Stimulated activated naive B cell treated with anti-CD40 and anti-IgM and Interleukin-4, amounts not matched to agents 10 μg/mL and 1 μg/mL and 100 μg/mL, for 72 hours (primary cell): ENCODE measurements at regions not wholly inside any gene's neighbourhood (a gene's known extent, or its start where the extent isn't known, plus 50 kb on each side); places are given as distances from the start of the nearest gene placed in this dataset.

ENCODE experiments used
- ATAC-seq, 2 donors: fragments of 150-1000 bp; cut with Tn5 transposase; replicated peaks; 2 replicates each; pipeline ENCODE4 v1.10.0; 2021; ENCODE audit warnings: moderate library complexity in 1 of 2
- DNase-seq: peaks from one replicate; pipeline ENCODE4 v3.0.0; 2021
- H3K27ac Mint-ChIP-seq: one replicate; pipeline ENCODE4 v1.8.0; 2022; ENCODE audit warnings: mild to moderate bottlenecking, mixed read lengths
- H3K27me3 Mint-ChIP-seq, 2 donors: one replicate each; pipeline ENCODE4 v1.8.0; 2022; ENCODE audit warnings: mixed read lengths in 2 of 2
- H3K36me3 Mint-ChIP-seq, 2 donors: one replicate each; pipeline ENCODE4 v1.8.0; 2022; ENCODE audit warnings: mixed read lengths in 2 of 2, mild to moderate bottlenecking in 1 of 2
- H3K4me1 Mint-ChIP-seq, 2 donors: one replicate each; pipeline ENCODE4 v1.8.0; 2022; ENCODE audit warnings: mixed read lengths in 2 of 2, mild to moderate bottlenecking in 1 of 2
- H3K4me3 Mint-ChIP-seq, 2 donors: one replicate each; pipeline ENCODE4 v1.8.0; 2022; ENCODE audit warnings: mild to moderate bottlenecking in 2 of 2, mixed read lengths in 2 of 2, moderate library complexity in 1 of 2
- H3K9me3 Mint-ChIP-seq, 2 donors: one replicate each; pipeline ENCODE4 v1.8.0; 2022; ENCODE audit warnings: mixed read lengths in 2 of 2, mild to moderate bottlenecking in 1 of 2

DNA sequence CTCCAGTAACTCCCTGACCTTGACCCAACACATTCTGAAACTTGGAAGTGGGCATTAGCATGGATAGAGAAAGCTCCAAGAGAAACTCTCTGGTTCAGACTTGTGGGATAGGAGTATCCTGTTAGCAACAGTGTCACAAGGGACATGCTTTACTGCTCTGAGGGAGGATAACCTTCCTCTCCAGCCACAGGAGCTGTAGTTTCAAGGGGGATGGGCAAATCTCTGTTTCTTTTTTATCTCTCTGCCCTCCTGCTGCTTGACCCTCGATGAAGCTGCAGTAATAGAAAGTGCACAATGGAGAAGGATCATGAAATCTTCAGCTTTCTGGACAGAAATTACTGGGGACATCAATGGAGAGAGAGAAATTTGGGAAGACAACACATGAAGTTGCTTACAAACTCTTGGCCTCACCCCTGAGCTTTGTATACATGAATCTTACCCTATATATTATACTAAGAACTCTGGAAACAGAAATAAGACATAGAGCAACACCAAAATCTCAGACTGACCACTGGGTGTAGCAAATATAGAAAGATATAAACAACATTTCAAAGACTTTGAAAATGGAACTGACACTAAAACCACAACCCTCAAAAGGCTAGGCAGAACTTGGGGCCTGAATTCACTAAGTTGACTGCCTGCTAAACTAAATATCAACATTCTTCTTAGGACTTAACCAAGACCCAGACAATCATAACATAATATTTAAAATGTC, 471.0 kb upstream of the MEF2C start:
- no peak overlapping the region for H3K4me3 Mint-ChIP-seq
- H3K27me3 Mint-ChIP-seq = no peaks in the 10 kb centered on the region
- no peak overlapping the region for H3K27ac Mint-ChIP-seq
- H3K36me3 Mint-ChIP-seq = peaks cover 0 to 19% of the 10 kb centered on the region in 2 donors
- peaks cover 16 to 27% of the 10 kb centered on the region in 2 donors for H3K4me1 Mint-ChIP-seq
- DNase-seq (no peak), ATAC-seq (no peak)
- peaks cover 0 to 5% of the 10 kb centered on the region in 2 donors for H3K9me3 Mint-ChIP-seq

DNA sequence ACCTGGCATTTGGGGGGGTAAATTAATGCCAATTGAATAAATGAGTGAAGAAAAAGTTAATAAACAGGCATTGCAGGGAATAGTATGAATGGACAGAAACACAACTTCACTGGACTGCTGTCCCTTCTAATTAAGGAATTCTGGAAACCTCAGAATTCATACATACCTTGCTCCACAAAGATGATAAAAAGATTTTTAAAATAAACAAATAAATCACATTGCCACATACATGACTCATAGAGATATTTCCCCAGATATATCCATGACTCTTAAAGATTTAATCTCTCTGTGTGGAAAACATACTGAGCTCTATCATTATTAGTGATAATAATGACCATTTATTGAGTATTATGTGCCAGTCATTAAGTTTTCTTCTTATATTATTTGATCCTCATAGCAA, 469.0 kb upstream of the MEF2C start:
- ATAC-seq (no peak), DNase-seq (no peak)
- peaks cover 0 to 7% of the 10 kb centered on the region in 2 donors for H3K9me3 Mint-ChIP-seq
- peaks cover 4 to 24% of the 10 kb centered on the region in 2 donors for H3K36me3 Mint-ChIP-seq
- no peak overlapping the region for H3K27ac Mint-ChIP-seq
- no peak overlapping the region for H3K4me3 Mint-ChIP-seq
- H3K27me3 Mint-ChIP-seq = no peaks in the 10 kb centered on the region
- H3K4me1 Mint-ChIP-seq = peaks cover 16 to 23% of the 10 kb centered on the region in 2 donors

DNA sequence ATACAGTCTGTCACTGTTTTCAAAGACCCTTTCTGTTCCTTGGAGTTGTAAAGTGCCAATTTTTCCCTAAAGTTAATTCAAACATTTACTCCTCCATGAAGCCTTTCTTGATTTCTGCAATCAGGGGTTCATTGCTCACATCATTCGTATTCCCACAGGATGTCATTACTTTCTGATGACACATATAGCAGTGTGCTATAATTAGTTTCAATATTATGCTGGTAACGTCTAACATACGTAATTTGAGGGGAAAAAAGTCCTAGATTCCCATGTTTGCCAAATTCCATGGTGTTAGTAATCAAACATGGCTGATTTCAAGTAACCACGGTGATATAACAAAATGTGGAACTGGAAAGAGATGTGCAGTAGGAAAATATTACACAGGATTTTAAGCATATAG, 468.2 kb upstream of the MEF2C start:
- DNase-seq (no peak), ATAC-seq (no peak)
- Mint-ChIP-seq H3K4me1 (peaks cover 19 to 29% of the 10 kb centered on the region in 2 donors), H3K9me3 (peaks cover 3 to 5% of the 10 kb centered on the region in 2 donors), H3K27ac (peak overlapping the region; percentile 14), H3K36me3 (peaks cover 4 to 26% of the 10 kb centered on the region in 2 donors), H3K4me3 (no peak overlapping the region), H3K27me3 (no peaks in the 10 kb centered on the region)

DNA sequence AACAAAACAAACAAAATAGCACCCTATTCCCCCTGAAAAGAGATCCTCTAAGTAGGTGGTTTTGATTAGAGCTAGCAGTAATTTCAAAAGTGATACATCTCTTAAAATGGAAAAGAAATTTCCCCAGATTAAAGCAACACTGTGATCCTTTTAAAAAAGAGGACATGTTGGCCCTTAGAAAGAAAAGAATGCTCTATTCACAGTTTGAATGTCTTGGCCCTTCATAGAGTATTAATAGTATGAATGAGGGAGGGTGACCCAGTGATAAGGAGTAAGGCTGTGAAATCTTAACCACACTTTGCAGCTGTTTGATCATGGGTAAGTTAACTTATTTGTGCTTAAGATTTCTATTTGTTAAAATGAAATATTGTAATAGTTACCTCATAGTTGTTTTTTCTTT, 467.7 kb upstream of the MEF2C start:
- DNase-seq = no peak
- Mint-ChIP-seq H3K27ac (no peak overlapping the region), H3K27me3 (no peaks in the 10 kb centered on the region), H3K4me1 (peaks cover 19 to 32% of the 10 kb centered on the region in 2 donors), H3K4me3 (no peak overlapping the region), H3K9me3 (peaks cover 3 to 6% of the 10 kb centered on the region in 2 donors), H3K36me3 (peaks cover 6 to 29% of the 10 kb centered on the region in 2 donors)
- peak in 1 of 2 donors; percentile 50 for ATAC-seq

DNA sequence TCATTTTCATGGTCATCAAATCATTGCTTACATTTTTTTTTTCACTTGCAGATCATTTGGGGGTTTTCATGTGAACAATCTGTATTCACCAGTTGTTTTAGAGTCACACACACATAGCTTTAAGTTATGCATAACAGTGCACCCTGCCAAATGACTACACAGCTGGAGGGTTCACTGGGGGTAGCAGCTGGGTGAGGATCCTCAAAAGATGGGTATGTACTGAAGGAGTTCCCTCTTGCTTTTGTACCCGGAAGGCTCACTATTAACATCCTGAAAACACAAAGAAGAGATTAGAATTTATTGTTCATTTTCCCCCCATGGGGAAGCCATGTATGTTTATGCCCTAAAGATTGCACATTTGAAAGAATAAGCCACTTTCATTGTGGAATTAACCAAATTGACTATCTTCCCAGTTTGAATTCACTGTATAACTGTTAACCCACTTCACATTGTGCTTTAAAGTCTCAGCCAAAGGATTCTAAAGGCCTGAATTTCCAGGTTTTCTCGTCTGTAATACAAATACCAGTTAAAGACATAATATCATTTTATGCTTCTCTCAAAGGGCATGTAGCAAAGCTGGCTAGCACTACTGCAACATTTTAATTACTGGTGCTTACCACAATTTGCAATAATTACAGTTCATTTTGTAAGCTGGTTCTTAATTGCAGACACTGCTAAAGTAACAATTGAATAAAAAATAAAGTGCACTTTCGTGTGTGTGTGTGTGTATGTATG, 466.4 kb upstream of the MEF2C start:
- Mint-ChIP-seq H3K36me3 (peaks cover 6 to 28% of the 10 kb centered on the region in 2 donors), H3K9me3 (peaks cover 7 to 8% of the 10 kb centered on the region in 2 donors), H3K27ac (no peak overlapping the region), H3K4me1 (peaks cover 22 to 38% of the 10 kb centered on the region in 2 donors), H3K4me3 (no peak overlapping the region), H3K27me3 (no peaks in the 10 kb centered on the region)
- ATAC-seq = no peak
- DNase-seq = no peak

DNA sequence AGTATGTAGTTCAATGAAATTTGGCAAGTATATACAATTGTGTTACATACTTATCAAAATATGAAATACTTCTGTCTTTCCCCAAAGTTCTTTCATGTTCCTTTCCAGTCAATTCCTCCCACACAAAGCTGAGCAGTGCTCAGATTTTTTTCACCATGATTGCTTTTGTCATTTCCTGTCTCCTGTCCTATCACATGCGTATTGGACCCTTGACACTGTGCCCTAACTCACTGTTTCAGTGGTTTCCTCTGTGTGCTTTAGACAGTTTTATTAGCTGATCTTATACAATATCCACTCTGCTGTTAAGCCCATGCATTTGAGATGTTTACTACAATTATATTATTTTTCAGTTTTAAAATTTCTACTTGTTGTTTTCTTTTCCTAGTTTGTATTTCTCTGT, 463.6 kb upstream of the MEF2C start:
- Mint-ChIP-seq H3K9me3 (peaks cover 6 to 7% of the 10 kb centered on the region in 2 donors), H3K4me1 (peaks cover 32 to 50% of the 10 kb centered on the region in 2 donors), H3K27me3 (no peaks in the 10 kb centered on the region), H3K36me3 (peaks cover 6 to 24% of the 10 kb centered on the region in 2 donors), H3K4me3 (no peak overlapping the region), H3K27ac (no peak overlapping the region)
- no peak for ATAC-seq
- DNase-seq = no peak

DNA sequence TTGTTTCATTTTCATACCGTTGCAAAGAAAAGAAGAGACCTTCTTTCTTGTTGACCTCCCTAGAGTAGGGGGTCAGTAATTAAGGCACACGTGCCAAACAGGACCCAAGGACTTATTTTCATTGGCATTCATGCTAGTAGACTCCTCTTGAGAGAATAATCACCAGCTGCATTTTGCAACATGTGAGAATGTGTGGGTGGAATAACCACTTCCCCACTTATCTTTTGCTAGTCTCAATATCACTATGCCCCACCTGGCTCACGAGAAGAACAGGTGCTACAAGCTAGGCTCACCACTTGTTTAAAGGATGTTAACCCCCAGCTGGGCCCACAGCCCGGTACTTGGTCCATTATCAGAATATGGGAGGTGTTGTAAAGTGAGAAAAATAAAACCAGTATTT, 460.7 kb upstream of the MEF2C start:
- peaks cover 4 to 7% of the 10 kb centered on the region in 2 donors for H3K9me3 Mint-ChIP-seq
- ATAC-seq (peak; percentile 92 to 93), DNase-seq (peak; percentile 72)
- no peaks in the 10 kb centered on the region for H3K27me3 Mint-ChIP-seq
- H3K36me3 Mint-ChIP-seq = peaks cover 6 to 20% of the 10 kb centered on the region in 2 donors
- H3K4me1 Mint-ChIP-seq = peaks cover 24 to 39% of the 10 kb centered on the region in 2 donors
- H3K27ac Mint-ChIP-seq = peak overlapping the region; percentile 81
- H3K4me3 Mint-ChIP-seq = peak overlapping the region; percentile 47 to 72

DNA sequence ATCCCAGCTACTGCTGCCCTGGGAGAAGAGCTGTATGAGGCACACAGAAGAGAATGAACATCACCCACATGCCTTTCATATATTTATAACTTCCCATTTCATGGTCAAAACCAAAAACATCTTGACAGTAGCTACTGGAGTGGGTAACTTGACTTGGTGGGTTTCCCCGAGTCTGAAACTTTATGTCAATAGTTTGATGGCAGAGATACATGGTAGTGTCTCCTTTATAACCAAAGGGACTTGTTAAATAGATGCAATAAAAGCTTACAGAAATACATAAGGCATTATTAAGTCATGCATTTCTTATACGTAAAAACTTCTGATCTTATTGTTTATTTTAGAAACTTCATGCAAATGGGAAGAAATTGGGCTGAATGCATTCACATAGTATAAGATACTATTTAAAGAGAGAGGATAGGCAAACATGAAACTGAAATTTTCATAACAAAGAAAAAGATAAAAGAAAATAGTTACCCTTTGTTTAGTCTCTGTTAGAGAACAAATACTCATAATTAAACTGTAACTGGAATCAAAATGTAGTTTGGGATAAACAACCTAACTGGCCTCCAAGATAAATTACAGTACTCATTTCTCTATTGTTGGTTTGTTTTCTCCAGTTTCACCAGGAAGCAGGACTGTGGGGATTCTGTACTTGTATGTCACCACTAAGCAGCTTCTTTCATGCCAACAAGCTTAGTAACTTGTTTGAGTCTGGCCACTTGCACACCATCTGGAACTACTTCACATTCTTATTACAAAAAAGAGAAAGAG, 459.3 kb upstream of the MEF2C start:
- Mint-ChIP-seq H3K27me3 (no peaks in the 10 kb centered on the region), H3K4me3 (peak overlapping the region; percentile 50 to 52), H3K4me1 (peaks cover 26 to 39% of the 10 kb centered on the region in 2 donors), H3K36me3 (peaks cover 4 to 20% of the 10 kb centered on the region in 2 donors), H3K27ac (peak overlapping the region; percentile 80), H3K9me3 (peaks cover 5 to 10% of the 10 kb centered on the region in 2 donors)
- ATAC-seq (peak; percentile 64 to 67), DNase-seq (no peak)

DNA sequence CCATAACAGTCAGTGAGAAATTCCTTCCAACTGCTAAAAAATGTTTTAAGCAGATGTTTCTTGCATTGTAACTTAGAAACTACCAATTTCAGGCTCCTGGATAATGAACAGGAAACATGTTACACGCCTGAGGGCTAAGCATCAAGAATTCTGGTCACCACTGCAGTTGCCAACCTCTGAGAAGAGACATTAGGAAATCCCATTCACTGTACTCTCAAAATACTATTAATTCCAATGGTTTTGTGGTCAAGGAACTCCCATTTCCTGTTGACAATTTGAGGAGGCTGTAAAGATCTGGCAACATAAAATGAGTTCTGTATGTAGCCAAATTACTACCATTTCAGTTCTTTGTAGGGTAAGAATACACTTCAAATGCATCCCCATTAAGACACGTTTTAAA, 456.0 kb upstream of the MEF2C start:
- ATAC-seq (no peak), DNase-seq (no peak)
- H3K27ac Mint-ChIP-seq = no peak overlapping the region
- peaks cover 5 to 11% of the 10 kb centered on the region in 2 donors for H3K9me3 Mint-ChIP-seq
- no peak overlapping the region for H3K4me3 Mint-ChIP-seq
- peaks cover 5 to 14% of the 10 kb centered on the region in 2 donors for H3K36me3 Mint-ChIP-seq
- peaks cover 22 to 23% of the 10 kb centered on the region in 2 donors for H3K4me1 Mint-ChIP-seq
- no peaks in the 10 kb centered on the region for H3K27me3 Mint-ChIP-seq

DNA sequence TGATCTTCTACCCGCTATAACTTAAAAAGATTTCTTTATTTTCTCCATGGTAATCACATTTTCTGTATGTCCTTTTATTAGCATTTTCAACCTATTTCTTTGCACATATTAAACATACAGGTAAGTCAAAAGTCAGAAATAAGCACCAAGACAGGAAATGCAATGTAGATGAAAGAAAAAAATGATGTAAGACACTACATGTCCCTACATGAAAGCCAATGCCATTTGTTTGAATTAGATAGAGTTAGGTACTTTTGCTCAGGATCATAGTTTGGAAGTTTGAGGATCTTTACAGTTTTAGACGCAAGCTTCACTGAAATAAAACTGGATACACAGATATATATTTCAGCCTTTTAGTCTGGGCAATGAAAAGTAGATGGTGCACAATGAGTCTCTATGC, 453.1 kb upstream of the MEF2C start:
- no peaks in the 10 kb centered on the region for H3K27me3 Mint-ChIP-seq
- peaks cover 13 to 26% of the 10 kb centered on the region in 2 donors for H3K36me3 Mint-ChIP-seq
- ATAC-seq (no peak), DNase-seq (no peak)
- H3K27ac Mint-ChIP-seq = no peak overlapping the region
- no peak overlapping the region for H3K4me3 Mint-ChIP-seq
- peaks cover 3 to 13% of the 10 kb centered on the region in 2 donors for H3K4me1 Mint-ChIP-seq
- H3K9me3 Mint-ChIP-seq = peaks cover 14 to 26% of the 10 kb centered on the region in 2 donors

DNA sequence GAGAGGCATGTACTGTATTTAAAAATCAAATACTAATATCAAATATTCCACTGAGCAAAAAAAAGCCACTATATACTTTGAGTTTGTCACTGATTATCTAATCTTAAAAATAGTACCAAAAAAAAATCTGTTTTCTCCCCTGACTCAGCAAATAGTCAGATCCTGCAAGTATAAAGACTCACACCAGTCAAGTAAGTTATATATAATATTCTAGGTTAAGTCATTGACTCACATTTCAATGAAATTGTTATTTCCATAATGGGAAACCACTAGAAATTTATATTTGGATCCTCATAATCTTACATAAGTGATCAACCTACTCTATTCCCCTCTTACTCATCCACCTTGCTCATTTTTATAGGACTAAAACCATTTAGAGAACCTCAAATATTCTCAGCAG, 447.2 kb upstream of the MEF2C start:
- no peaks in the 10 kb centered on the region for H3K27me3 Mint-ChIP-seq
- H3K36me3 Mint-ChIP-seq = peaks cover 30 to 42% of the 10 kb centered on the region in 2 donors
- H3K9me3 Mint-ChIP-seq = peaks cover 25 to 35% of the 10 kb centered on the region in 2 donors
- peak overlapping the region; percentile 48 for H3K27ac Mint-ChIP-seq
- ATAC-seq (no peak), DNase-seq (no peak)
- H3K4me3 Mint-ChIP-seq = no peak overlapping the region
- peaks cover 20 to 41% of the 10 kb centered on the region in 2 donors for H3K4me1 Mint-ChIP-seq

DNA sequence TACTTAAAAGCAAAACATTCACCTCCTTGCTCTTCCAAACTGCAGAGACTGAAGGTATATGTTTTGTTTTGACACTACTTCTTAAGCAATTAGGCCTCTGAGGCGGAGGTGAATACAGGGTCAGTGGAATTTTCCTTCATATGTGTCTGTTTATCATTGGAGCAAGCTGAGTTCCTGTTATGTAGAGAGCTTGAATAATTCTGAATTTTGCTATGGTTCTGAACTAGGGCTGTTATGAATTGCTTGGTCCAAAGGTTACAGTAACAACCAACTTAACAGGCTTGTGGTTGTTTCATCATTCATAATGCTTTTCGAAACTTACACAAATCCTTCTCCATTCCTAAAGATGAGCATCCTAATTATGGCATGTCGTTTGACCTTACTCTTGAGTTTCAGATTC, 444.6 kb upstream of the MEF2C start:
- DNase-seq = no peak
- Mint-ChIP-seq H3K9me3 (peaks cover 26 to 27% of the 10 kb centered on the region in 2 donors), H3K27me3 (no peaks in the 10 kb centered on the region), H3K4me3 (no peak overlapping the region), H3K36me3 (peaks cover 37 to 45% of the 10 kb centered on the region in 2 donors), H3K27ac (no peak overlapping the region), H3K4me1 (peaks cover 25 to 63% of the 10 kb centered on the region in 2 donors)
- ATAC-seq = peak; percentile 33 to 41

DNA sequence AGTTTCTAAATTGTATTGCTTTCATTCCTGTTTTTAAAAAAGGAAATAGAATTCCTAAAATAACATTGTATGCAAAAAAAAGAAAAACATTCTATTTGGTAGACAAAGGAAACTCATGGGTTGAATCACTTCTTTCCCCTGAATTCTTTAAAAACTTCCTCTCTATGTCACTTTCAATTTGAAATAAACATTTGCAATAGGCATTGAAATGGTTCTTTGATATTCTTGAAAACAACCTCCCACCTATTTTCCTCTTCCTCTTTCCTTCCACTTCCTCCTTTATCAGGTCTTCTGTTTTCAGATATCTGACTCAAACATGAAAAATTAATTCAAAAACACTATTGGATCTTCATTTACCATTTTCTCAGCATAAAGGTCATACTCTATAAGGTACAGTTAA, 442.0 kb upstream of the MEF2C start:
- H3K36me3 Mint-ChIP-seq = peaks cover 27 to 37% of the 10 kb centered on the region in 2 donors

More for the DNA sequence above, 442.0 kb upstream of the MEF2C start:
- Mint-ChIP-seq H3K27ac (peak overlapping the region; percentile 25), H3K4me3 (peak overlapping the region; percentile 1 to 3), H3K9me3 (peaks cover 15 to 16% of the 10 kb centered on the region in 2 donors), H3K4me1 (peaks cover 36 to 72% of the 10 kb centered on the region in 2 donors), H3K27me3 (no peaks in the 10 kb centered on the region)
- ATAC-seq = peak; percentile 28 to 52
- DNase-seq = no peak
